ENCODE measurements at regions not wholly inside any gene's neighbourhood (a gene's known extent, or its start where the extent isn't known, plus 50 kb on each side); places are given as distances from the start of the nearest gene placed in this dataset.

- no peak overlapping the region for H3K9ac ChIP-seq (ENCODE audit: low read length)
- H2AFZ ChIP-seq (ENCODE audit: low read depth, low read length) = no peak overlapping the region
- H3K4me2 ChIP-seq (ENCODE audit: low read length) = no peak overlapping the region
- H3K4me3 ChIP-seq (ENCODE audit: low read length) = peak overlapping the region; percentile 32
- no peaks in the 10 kb centered on the region for H3K79me2 ChIP-seq (replicated peaks; ENCODE audit: insufficient read depth, low read length)
- H3K9me2 ChIP-seq (ENCODE audit: insufficient read depth, low read length) = no peaks in the 10 kb centered on the region
- no peaks in the 10 kb centered on the region for H3K36me3 ChIP-seq (ENCODE audit: insufficient read depth, low read length)
- H3K27me3 ChIP-seq (ENCODE audit: insufficient read depth, low read depth, low read length) = no peaks in the 10 kb centered on the region
- H3K9me3 ChIP-seq (ENCODE audit: low read length) = no peaks in the 10 kb centered on the region
- no peak for TF ChIP-seq RAD21 (conservative IDR thresholded peaks at IDR 0.05)
- TF ChIP-seq POLR2AphosphoS5 (IDR thresholded peaks at IDR 0.05) = no peak
- no peak for TF ChIP-seq CTCF (IDR thresholded peaks at IDR 0.05; ENCODE audit: poor library complexity, severe bottlenecking)
- TF ChIP-seq MXI1 (conservative IDR thresholded peaks at IDR 0.05; ENCODE audit: poor library complexity, severe bottlenecking) = no peak
- peak; percentile 54 for TF ChIP-seq EP300 (conservative IDR thresholded peaks at IDR 0.05; ENCODE audit: poor library complexity, severe bottlenecking)
- no peak for TF ChIP-seq TAF1 (IDR thresholded peaks at IDR 0.05; ENCODE audit: low read depth)
- TF ChIP-seq SMC3 (conservative IDR thresholded peaks at IDR 0.05; ENCODE audit: poor library complexity) = no peak
- peak; percentile 79 for TF ChIP-seq REST (IDR thresholded peaks at IDR 0.05; ENCODE audit: borderline replicate concordance)
- no peaks in the 10 kb centered on the region for H3F3A ChIP-seq (ENCODE audit: insufficient read depth, low read length, poor library complexity, severe bottlenecking)
- no peak overlapping the region for H3K27ac ChIP-seq (ENCODE audit: low read length)
- H4K20me1 ChIP-seq (ENCODE audit: insufficient read depth) = no peaks in the 10 kb centered on the region
Measured at GRCh38 chr4:55186700-55187099, 61.3 kb upstream of the KDR start.

GRCh38 chr4:55214172-55214571, 88.8 kb upstream of the KDR start:
- TF ChIP-seq TAF1 (IDR thresholded peaks at IDR 0.05; ENCODE audit: low read depth) = no peak
- TF ChIP-seq REST (IDR thresholded peaks at IDR 0.05; ENCODE audit: borderline replicate concordance) = no peak
- TF ChIP-seq EZH2 (IDR thresholded peaks at IDR 0.05; ENCODE audit: borderline replicate concordance, insufficient read depth, low read length, poor library complexity, severe bottlenecking) = no peak
- no peak for TF ChIP-seq MXI1 (conservative IDR thresholded peaks at IDR 0.05; ENCODE audit: poor library complexity, severe bottlenecking)
- TF ChIP-seq CTCF (IDR thresholded peaks at IDR 0.05; ENCODE audit: poor library complexity, severe bottlenecking) = no peak
- TF ChIP-seq POLR2AphosphoS5 (IDR thresholded peaks at IDR 0.05) = no peak
- TF ChIP-seq SMC3 (conservative IDR thresholded peaks at IDR 0.05; ENCODE audit: poor library complexity) = no peak
- no peak for TF ChIP-seq RAD21 (conservative IDR thresholded peaks at IDR 0.05)
- no peak for TF ChIP-seq EP300 (conservative IDR thresholded peaks at IDR 0.05; ENCODE audit: poor library complexity, severe bottlenecking)
- no peaks in the 10 kb centered on the region for H3K79me2 ChIP-seq (replicated peaks; ENCODE audit: insufficient read depth, low read length)
- H3K27ac ChIP-seq (ENCODE audit: low read length) = no peak overlapping the region
- no peak overlapping the region for H3K4me2 ChIP-seq (ENCODE audit: low read length)
- H3K36me3 ChIP-seq (ENCODE audit: insufficient read depth, low read length) = no peaks in the 10 kb centered on the region
- no peaks in the 10 kb centered on the region for H4K20me1 ChIP-seq (ENCODE audit: insufficient read depth)
- no peak overlapping the region for H2AFZ ChIP-seq (ENCODE audit: low read depth, low read length)
- H3K9me2 ChIP-seq (ENCODE audit: insufficient read depth, low read length) = no peaks in the 10 kb centered on the region
- H3K9ac ChIP-seq (ENCODE audit: low read length) = no peak overlapping the region
- no peak overlapping the region for H3K4me3 ChIP-seq (ENCODE audit: low read length)
- H3K9me3 ChIP-seq (ENCODE audit: low read length) = no peaks in the 10 kb centered on the region
- H3F3A ChIP-seq (ENCODE audit: insufficient read depth, low read length, poor library complexity, severe bottlenecking) = no peaks in the 10 kb centered on the region
- no peaks in the 10 kb centered on the region for H3K27me3 ChIP-seq (ENCODE audit: insufficient read depth, low read depth, low read length)

All from neural cell (in vitro differentiated cells).